Endothelial cell of umbilical vein (primary cell): ENCODE measurements at regions not wholly inside any gene's neighbourhood (a gene's known extent, or its start where the extent isn't known, plus 50 kb on each side); places are given as distances from the start of the nearest gene placed in this dataset.

Source experiments
- BruUV-seq: library from RNA; stranded (reverse); fragments of 400-500 nt; replicated peaks from 2 replicates; lab custom pipeline; 2021; lab: Mats Ljungman, UMichigan
- CTCF ChIA-PET: fragments of 300-600, 350-600 bp; sonication (Branson Sonifier 250); formaldehyde crosslinking; loops from one replicate; lab custom pipeline; 2021; ENCODE audit warnings: antibody characterized with exemption, inconsistent platforms; lab: Charles Lee
- POLR2A ChIA-PET: fragments of 300-600, 350-600 bp; sonication (Branson Sonifier 250); formaldehyde crosslinking; loops from one replicate; lab custom pipeline; 2021; ENCODE audit warnings: antibody characterized with exemption, inconsistent platforms; lab: Charles Lee
- DNase-seq: peaks from one replicate; pipeline ENCODE4 v3.0.0-alpha.2; 2011; ENCODE audit warnings: low read depth, low spot score
- FAIRE-seq: peaks from 2 replicates; lab custom pipeline; 2011; peaks lifted over from hg19 to GRCh38; lab: Jason Lieb, UNC
- H2AFZ ChIP-seq: 2 replicates; pipeline ENCODE4 v1.6.0; 2012; ENCODE audit warnings: low read depth, low read length, control low read depth, inconsistent platforms
- H3K27ac ChIP-seq: 2 replicates; pipeline ENCODE4 v1.5.1; 2011; ENCODE audit warnings: low read depth, mild to moderate bottlenecking, control low read depth, low read length, moderate library complexity; ENCODE audit not compliant: insufficient read depth
- H3K27me3 ChIP-seq, 2 experiments: 2 replicates each; pipeline versions ENCODE4 v1.6.0 to v1.6.1; 2011; ENCODE audit warnings: low read length in 2 of 2, mixed read lengths in 1 of 2; ENCODE audit not compliant: control insufficient read depth in 2 of 2, insufficient read depth in 2 of 2
- H3K36me3 ChIP-seq, 2 experiments: 2 replicates in 1 of 2; 3 replicates in 1 of 2; pipeline ENCODE4 v1.5.1; 2011; ENCODE audit warnings: low read length in 2 of 2, mild to moderate bottlenecking in 1 of 2, moderate library complexity in 1 of 2; ENCODE audit not compliant: control insufficient read depth in 2 of 2, insufficient read depth in 2 of 2; ENCODE audit errors: extremely low read depth in 1 of 2
- H3K4me1 ChIP-seq: 3 replicates; pipeline ENCODE4 v1.5.1; 2011; ENCODE audit warnings: mild to moderate bottlenecking, low read length; ENCODE audit not compliant: control insufficient read depth, insufficient read depth; ENCODE audit errors: extremely low read depth
- H3K4me2 ChIP-seq: 2 replicates; pipeline ENCODE4 v1.6.1; 2011; ENCODE audit warnings: low read length, control low read depth, mixed read lengths; ENCODE audit not compliant: insufficient read depth
- H3K4me3 ChIP-seq, 3 experiments: fragments of 200-600 bp in 1 of 3; sonication (generic), shearing (Covaris generic) in 1 of 3; replicated peaks in 1 of 3; 2 replicates each; pipeline ENCODE4 v1.5.1; 2011 to 2016; ENCODE audit warnings: control low read depth in 3 of 3, low read length in 3 of 3, mild to moderate bottlenecking in 2 of 3, inconsistent platforms in 1 of 3, low read depth in 1 of 3, moderate library complexity in 1 of 3; ENCODE audit not compliant: insufficient read depth in 1 of 3
- H3K79me2 ChIP-seq: 2 replicates; pipeline ENCODE4 v1.6.0; 2012; ENCODE audit warnings: low read length, inconsistent platforms; ENCODE audit not compliant: control insufficient read depth, insufficient read depth
- H3K9ac ChIP-seq: replicated peaks from 2 replicates; pipeline ENCODE3; 2011; ENCODE audit warnings: low read length, control low read depth; ENCODE audit not compliant: insufficient read depth; ENCODE audit errors: extremely low read depth
- H3K9me1 ChIP-seq: replicated peaks from 3 replicates; pipeline ENCODE4 v1.6.0; 2011; ENCODE audit warnings: mild to moderate bottlenecking, low read length; ENCODE audit not compliant: control insufficient read depth, insufficient read depth; ENCODE audit errors: extremely low read depth
- H3K9me3 ChIP-seq: replicated peaks from 2 replicates; pipeline ENCODE4 v1.5.1; 2012; ENCODE audit warnings: low read length, inconsistent platforms; ENCODE audit not compliant: control insufficient read depth, insufficient read depth
- H4K20me1 ChIP-seq: replicated peaks from 2 replicates; pipeline ENCODE3; 2011; ENCODE audit warnings: mild to moderate bottlenecking, low read length; ENCODE audit not compliant: control insufficient read depth, insufficient read depth; ENCODE audit errors: extremely low read depth
- EZH2 ChIP-seq: IDR thresholded peaks from 2 replicates; pipeline ENCODE4 v1.6.1; 2012; ENCODE audit warnings: borderline replicate concordance, low read depth, mild to moderate bottlenecking, moderate library complexity, low read length, inconsistent platforms; ENCODE audit not compliant: severe bottlenecking
- FOS ChIP-seq: IDR thresholded peaks from 2 replicates; pipeline ENCODE4 v1.6.1; 2011; ENCODE audit warnings: mild to moderate bottlenecking, low read length, moderate library complexity, borderline replicate concordance; ENCODE audit not compliant: insufficient read depth
- GATA2 ChIP-seq: IDR thresholded peaks from 2 replicates; pipeline ENCODE4 v1.7.0; 2011; ENCODE audit warnings: low read depth, mild to moderate bottlenecking, moderate library complexity, mixed read lengths, low read length; ENCODE audit not compliant: insufficient read length, insufficient read depth
- JUN ChIP-seq: IDR thresholded peaks from 2 replicates; pipeline ENCODE4 v1.6.1; 2011; ENCODE audit warnings: borderline replicate concordance, low read depth; ENCODE audit not compliant: insufficient read length, insufficient read depth
- MYC ChIP-seq: IDR thresholded peaks from one replicate; pipeline ENCODE4 v1.6.1; 2011; ENCODE audit warnings: mild to moderate bottlenecking, low read depth, low read length
- POLR2A ChIP-seq: IDR thresholded peaks from 2 replicates; pipeline ENCODE4 v1.6.1; 2012; ENCODE audit warnings: low read depth, mild to moderate bottlenecking, control low read depth, low read length
- POLR2AphosphoS5 ChIP-seq: IDR thresholded peaks from 2 replicates; pipeline ENCODE4 v1.6.1; 2012; ENCODE audit warnings: low read depth, mild to moderate bottlenecking, control low read depth, low read length, moderate library complexity; ENCODE audit not compliant: insufficient read depth
- dilution Hi-C: fragments of 300-500 bp; cut with MboI; formaldehyde crosslinking; loops from one replicate; pipeline ENCODE4 v1.15.0; 2019; ENCODE audit warnings: low sequenced_read_pairs; ENCODE audit not compliant: extremely low pct_ligation_motif_present
- intact Hi-C: fragments of 100-400 bp; cut with micrococcal nuclease; formaldehyde crosslinking; loops from one replicate; pipeline ENCODE4 v1.10.0; 2022
- TF ChIP-seq, protein P1 (sequence below): IDR thresholded peaks from 2 replicates; pipeline ENCODE4 v1.6.1; 2011; ENCODE audit not compliant: insufficient read depth, insufficient read length
- TF ChIP-seq, protein P2 (sequence below), 2 donors: IDR thresholded peaks; 1 replicate in 1 of 2; 2 replicates in 1 of 2; pipeline ENCODE4 v1.5.1; 2011; ENCODE audit warnings: low read length in 2 of 2, mild to moderate bottlenecking in 2 of 2, moderate library complexity in 2 of 2, control low read depth in 1 of 2, inconsistent platforms in 1 of 2, low read depth in 1 of 2; ENCODE audit not compliant: insufficient read depth in 1 of 2; ENCODE audit errors: extremely low read depth in 1 of 2

GRCh38 chr12:89195470-89195869, 156.8 kb downstream of the DUSP6 start:
- H3K9me1 ChIP-seq: no peaks in the 10 kb centered on the region
- CTCF ChIA-PET: no interaction called here
- no TSS peak for BruUV-seq
- dilution Hi-C loops: no loop called here
- no peaks in the 10 kb centered on the region for H3K36me3 ChIP-seq
- intact Hi-C loops: no loop called here
- H3K27ac ChIP-seq: no peak overlapping the region
- no peak overlapping the region for H3K4me2 ChIP-seq
- no peaks in the 10 kb centered on the region for H3K4me1 ChIP-seq
- no peaks in the 10 kb centered on the region for H3K27me3 ChIP-seq
- POLR2A ChIA-PET: no interaction called here
- FAIRE-seq (no peak), DNase-seq (no peak)
- peaks cover 1% of the 10 kb centered on the region for H3K9me3 ChIP-seq
- H3K4me3 ChIP-seq: no peak overlapping the region
- TF ChIP-seq, protein P1, sequence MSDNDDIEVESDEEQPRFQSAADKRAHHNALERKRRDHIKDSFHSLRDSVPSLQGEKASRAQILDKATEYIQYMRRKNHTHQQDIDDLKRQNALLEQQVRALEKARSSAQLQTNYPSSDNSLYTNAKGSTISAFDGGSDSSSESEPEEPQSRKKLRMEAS: no peak
- no peak for TF ChIP-seq EZH2
- TF ChIP-seq GATA2: no peak
- TF ChIP-seq, protein P2, sequence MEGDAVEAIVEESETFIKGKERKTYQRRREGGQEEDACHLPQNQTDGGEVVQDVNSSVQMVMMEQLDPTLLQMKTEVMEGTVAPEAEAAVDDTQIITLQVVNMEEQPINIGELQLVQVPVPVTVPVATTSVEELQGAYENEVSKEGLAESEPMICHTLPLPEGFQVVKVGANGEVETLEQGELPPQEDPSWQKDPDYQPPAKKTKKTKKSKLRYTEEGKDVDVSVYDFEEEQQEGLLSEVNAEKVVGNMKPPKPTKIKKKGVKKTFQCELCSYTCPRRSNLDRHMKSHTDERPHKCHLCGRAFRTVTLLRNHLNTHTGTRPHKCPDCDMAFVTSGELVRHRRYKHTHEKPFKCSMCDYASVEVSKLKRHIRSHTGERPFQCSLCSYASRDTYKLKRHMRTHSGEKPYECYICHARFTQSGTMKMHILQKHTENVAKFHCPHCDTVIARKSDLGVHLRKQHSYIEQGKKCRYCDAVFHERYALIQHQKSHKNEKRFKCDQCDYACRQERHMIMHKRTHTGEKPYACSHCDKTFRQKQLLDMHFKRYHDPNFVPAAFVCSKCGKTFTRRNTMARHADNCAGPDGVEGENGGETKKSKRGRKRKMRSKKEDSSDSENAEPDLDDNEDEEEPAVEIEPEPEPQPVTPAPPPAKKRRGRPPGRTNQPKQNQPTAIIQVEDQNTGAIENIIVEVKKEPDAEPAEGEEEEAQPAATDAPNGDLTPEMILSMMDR (IDR thresholded peaks at IDR 0.05; ENCODE audit: extremely low read depth in 1 of 2, insufficient read depth in 1 of 2, low read depth in 1 of 2, low read length in 2 of 2): no peak
- TF ChIP-seq FOS: no peak
- no peak for TF ChIP-seq POLR2AphosphoS5
- no peak for TF ChIP-seq POLR2A
- TF ChIP-seq JUN: no peak
- no peak for TF ChIP-seq MYC
- no peaks in the 10 kb centered on the region for H4K20me1 ChIP-seq
- no peaks in the 10 kb centered on the region for H3K79me2 ChIP-seq
- H3K9ac ChIP-seq: no peak overlapping the region
- H2AFZ ChIP-seq: no peak overlapping the region
